Calu3 (cell line): ENCODE measurements at regions not wholly inside any gene's neighbourhood (a gene's known extent, or its start where the extent isn't known, plus 50 kb on each side); places are given as distances from the start of the nearest gene placed in this dataset.

Experiments
- BruUV-seq: library from RNA; stranded (reverse); fragments of 400-500 nt; replicated peaks from 2 replicates; lab custom pipeline; 2021; lab: Mats Ljungman, UMichigan
- CTCF ChIA-PET: fragments of 300-600 bp; sonication (Branson Sonifier 250); formaldehyde crosslinking; loops from one replicate; lab custom pipeline; 2022; ENCODE audit warnings: antibody characterized with exemption; lab: Charles Lee
- DNase-seq: peaks from one replicate; pipeline ENCODE4 v3.0.0; 2022
- H3K27ac Mint-ChIP-seq: one replicate; pipeline ENCODE4 v1.8.0; 2022; ENCODE audit warnings: mixed read lengths; ENCODE audit not compliant: unreplicated experiment
- H3K27me3 Mint-ChIP-seq: one replicate; pipeline ENCODE4 v1.8.0; 2022; ENCODE audit warnings: mixed read lengths; ENCODE audit not compliant: unreplicated experiment
- H3K36me3 Mint-ChIP-seq: one replicate; pipeline ENCODE4 v1.8.0; 2022; ENCODE audit warnings: mild to moderate bottlenecking, moderate library complexity, mixed read lengths; ENCODE audit not compliant: insufficient read depth, unreplicated experiment
- H3K4me1 Mint-ChIP-seq: one replicate; pipeline ENCODE4 v1.8.0; 2022; ENCODE audit warnings: mild to moderate bottlenecking, low read depth, mixed read lengths; ENCODE audit not compliant: unreplicated experiment
- H3K4me3 Mint-ChIP-seq: one replicate; pipeline ENCODE4 v1.8.0; 2022; ENCODE audit warnings: mild to moderate bottlenecking, low read depth, moderate library complexity, mixed read lengths; ENCODE audit not compliant: unreplicated experiment
- H3K9me3 Mint-ChIP-seq: one replicate; pipeline ENCODE4 v1.8.0; 2022; ENCODE audit warnings: low read depth, mixed read lengths; ENCODE audit not compliant: unreplicated experiment
- CTCF ChIP-seq: fragments of 200-600 bp; IDR thresholded peaks from one replicate; pipeline ENCODE4 v1.8.0; 2022; ENCODE audit warnings: antibody characterized with exemption; ENCODE audit not compliant: unreplicated experiment
- intact Hi-C: fragments of 100-400 bp; cut with micrococcal nuclease; formaldehyde crosslinking; loops from one replicate; pipeline ENCODE4 v1.10.0; 2022; ENCODE audit not compliant: unreplicated experiment

- CTCF ChIA-PET = no interaction called here
- no peaks in the 10 kb centered on the region for H3K4me1 Mint-ChIP-seq
These were observed 93.4 kb downstream of the C16orf95 start for GRCh38 chr16:87223656-87224248.

GRCh38 chr16:87226926-87227295 is 90.3 kb downstream of the C16orf95 start:
- no peak overlapping the region for H3K4me3 Mint-ChIP-seq
- no peak overlapping the region for H3K27ac Mint-ChIP-seq
- no peak for TF ChIP-seq CTCF
- H3K27me3 Mint-ChIP-seq = peaks cover 61% of the 10 kb centered on the region
- intact Hi-C loops = no loop called here
- BruUV-seq = no TSS peak
- no peaks in the 10 kb centered on the region for H3K36me3 Mint-ChIP-seq
- no peaks in the 10 kb centered on the region for H3K9me3 Mint-ChIP-seq
- DNase-seq = no peak
- CTCF ChIA-PET = interaction anchor here (0.6 kb wide), 1 partner anchor 1228 kb away, joined by 3 read pairs; no protein-coding TSS in a partner anchor
- H3K4me1 Mint-ChIP-seq = no peaks in the 10 kb centered on the region

More at GRCh38 chr16:87223656-87224248, 93.4 kb downstream of the C16orf95 start:
- H3K4me3 Mint-ChIP-seq = no peak overlapping the region
- no peak overlapping the region for H3K27ac Mint-ChIP-seq
- BruUV-seq = no TSS peak
- intact Hi-C loops = no loop called here
- H3K9me3 Mint-ChIP-seq = peaks cover 6% of the 10 kb centered on the region
- no peak for TF ChIP-seq CTCF
- peaks cover 37% of the 10 kb centered on the region for H3K27me3 Mint-ChIP-seq
- no peaks in the 10 kb centered on the region for H3K36me3 Mint-ChIP-seq
- no peak for DNase-seq

GRCh38 chr16:87227296-87227951 is 89.8 kb downstream of the C16orf95 start:
- no peak for TF ChIP-seq CTCF
- no TSS peak for BruUV-seq
- Mint-ChIP-seq H3K4me1 (no peaks in the 10 kb centered on the region), H3K27ac (no peak overlapping the region), H3K4me3 (no peak overlapping the region), H3K27me3 (peaks cover 62% of the 10 kb centered on the region), H3K36me3 (no peaks in the 10 kb centered on the region), H3K9me3 (no peaks in the 10 kb centered on the region)
- intact Hi-C loops = no loop called here
- no peak for DNase-seq
- CTCF ChIA-PET = interaction anchor here (0.6 kb wide), 1 partner anchor 1228 kb away, joined by 3 read pairs; no protein-coding TSS in a partner anchor

- CTCF ChIA-PET = no interaction called here
- no peak overlapping the region for H3K4me3 Mint-ChIP-seq
- BruUV-seq = no TSS peak
- intact Hi-C loops = no loop called here
- H3K27ac Mint-ChIP-seq = no peak overlapping the region
- H3K36me3 Mint-ChIP-seq = no peaks in the 10 kb centered on the region
- no peak for TF ChIP-seq CTCF
- no peaks in the 10 kb centered on the region for H3K4me1 Mint-ChIP-seq
- H3K9me3 Mint-ChIP-seq = no peaks in the 10 kb centered on the region
- H3K27me3 Mint-ChIP-seq = peaks cover 69% of the 10 kb centered on the region
- no peak for DNase-seq
These were observed 88.8 kb downstream of the C16orf95 start for GRCh38 chr16:87228363-87228762.
